Dedifferentiated amniotic fluid mesenchymal stem cell (primary cell): ENCODE measurements at regions not wholly inside any gene's neighbourhood (a gene's known extent, or its start where the extent isn't known, plus 50 kb on each side); places are given as distances from the start of the nearest gene placed in this dataset.

ENCODE experiments used
- DNase-seq: peaks from one replicate; pipeline ENCODE4 v3.0.0-alpha.2; 2016; ENCODE audit errors: extremely low spot score

DNA sequence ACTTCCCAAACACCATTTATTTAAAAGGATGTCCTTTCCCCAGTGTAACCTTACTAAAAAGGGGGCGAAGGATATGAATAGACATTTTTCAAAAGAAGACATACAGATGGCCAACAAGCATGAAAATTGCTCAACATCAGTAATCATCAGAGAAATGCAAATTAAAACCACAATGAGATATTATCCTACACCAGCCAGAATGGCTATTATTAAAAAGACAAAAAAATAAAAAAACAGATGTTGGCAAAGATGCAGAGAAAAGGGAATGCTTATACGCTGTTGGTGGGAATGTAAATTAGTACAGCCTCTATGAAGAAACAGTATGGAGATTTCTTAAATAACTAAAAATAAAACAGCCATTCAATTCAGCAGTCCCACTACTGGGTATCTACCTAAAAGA lies 142.3 kb upstream of the NT5C1B start:
- DNase-seq, result no peak

DNA sequence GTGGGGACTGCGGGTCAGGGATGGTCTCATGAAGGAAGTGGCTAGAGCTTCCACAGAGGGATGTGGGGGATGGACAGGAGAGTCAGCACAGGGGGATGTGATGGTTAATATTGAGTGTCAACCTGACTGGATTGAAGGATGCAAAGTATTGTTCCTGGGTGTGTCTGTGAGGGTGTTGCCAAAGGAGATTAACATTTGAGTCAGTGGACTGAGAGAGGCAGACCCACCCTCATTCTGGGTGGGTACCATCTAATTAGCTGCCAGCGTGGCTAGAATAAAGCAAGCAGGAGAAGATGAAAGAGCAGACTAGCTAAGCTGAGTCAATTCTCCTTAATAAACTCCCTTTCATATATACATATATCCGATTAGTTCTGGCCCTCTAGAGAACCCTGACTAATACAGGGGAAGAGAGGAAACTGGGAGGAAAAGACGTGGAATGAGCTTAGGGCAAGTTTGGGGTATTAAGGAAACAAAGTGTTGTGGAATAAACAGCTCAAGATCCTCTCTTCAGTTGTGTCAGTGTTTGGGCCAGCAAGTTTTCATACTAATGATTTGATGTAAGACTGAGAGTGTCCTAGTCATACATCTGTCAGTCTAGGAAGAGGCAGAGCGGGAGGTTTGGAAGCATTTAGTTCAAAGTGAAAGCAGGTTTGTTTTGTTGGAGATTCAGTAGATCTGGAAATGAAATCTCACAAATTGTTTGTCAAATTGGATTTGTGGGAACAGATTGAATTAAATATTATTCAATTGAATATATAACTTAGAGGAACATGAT lies 135.2 kb upstream of the NT5C1B start:
- DNase-seq, result no peak

DNA sequence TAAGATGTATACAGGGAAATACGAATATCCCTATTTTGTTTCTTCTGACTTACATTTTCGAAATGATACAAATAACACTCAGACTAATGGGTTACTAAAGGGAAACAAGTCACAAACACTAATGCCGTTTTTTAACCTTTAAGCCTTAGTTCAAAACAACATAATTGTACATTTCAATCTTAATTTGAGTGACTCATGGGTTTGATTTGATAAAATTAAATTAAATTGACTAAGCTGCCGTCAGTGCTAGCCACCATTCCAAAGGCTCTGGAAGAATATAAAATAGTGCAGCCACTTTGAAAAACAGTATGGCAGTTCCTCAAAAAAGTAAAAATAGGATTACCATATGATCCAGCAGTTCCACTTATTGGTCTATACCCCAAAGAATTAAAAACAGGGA lies 133.8 kb upstream of the NT5C1B start:
- DNase-seq, result no peak

DNA sequence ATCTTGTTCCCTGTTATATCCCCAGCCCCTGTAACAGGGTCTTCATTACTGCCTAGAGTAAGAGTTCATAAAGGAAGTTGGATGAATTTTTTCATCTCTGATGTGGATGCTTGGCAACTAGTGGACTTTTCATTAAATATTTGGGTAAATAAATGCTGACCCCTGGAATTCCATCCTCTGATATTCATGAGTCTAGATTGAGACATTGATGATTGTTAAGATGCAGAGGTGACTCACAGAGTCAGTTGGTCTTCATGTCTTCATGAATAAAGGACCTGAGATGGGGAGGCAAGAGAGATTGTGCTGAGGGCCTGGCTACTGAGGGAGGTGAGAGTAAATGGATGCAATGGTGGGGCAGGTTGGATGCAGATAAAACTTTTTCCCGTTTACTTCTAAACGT lies 132.7 kb upstream of the NT5C1B start:
- DNase-seq, result no peak

DNA sequence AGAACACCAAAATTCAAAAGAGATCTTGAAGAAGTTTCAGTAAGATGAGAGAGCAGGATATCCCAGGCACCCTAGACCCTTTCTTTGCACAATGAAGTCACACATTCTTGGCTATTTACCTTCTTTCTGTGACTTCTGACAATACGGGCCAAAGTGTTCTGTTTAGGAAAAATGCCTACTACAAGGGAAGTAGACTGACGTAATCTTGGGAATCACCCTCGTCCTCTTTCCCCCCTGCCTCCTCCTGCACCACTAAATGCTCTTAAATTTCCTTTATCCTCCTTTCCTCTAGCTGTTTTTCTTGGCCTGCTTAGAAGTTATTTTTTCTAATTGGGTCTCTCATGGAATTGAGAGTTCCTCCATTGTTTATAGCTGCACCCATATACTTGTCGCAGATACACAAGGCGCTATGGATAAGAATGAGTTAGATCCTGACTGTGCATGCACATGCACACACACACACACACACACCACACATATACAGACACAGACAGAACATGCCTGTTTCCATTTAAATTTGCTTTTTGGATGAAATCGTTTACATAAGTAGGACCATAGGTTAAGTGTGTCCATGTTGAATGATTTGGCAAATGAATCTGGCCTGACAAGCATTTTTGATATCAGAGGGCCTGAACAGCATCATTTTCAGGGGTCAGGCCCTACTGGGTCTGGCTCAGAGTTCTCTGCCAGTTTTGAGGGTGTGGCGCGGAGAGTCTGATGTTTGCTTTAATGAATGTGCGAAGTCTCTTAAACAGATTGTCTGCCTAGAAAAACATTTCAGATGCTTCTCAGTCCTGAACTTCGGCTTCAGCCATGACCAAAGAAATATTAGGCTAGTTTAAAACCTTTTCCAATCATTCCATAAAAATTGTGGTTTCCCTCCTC lies 131.9 kb upstream of the NT5C1B start:
- DNase-seq, result no peak

DNA sequence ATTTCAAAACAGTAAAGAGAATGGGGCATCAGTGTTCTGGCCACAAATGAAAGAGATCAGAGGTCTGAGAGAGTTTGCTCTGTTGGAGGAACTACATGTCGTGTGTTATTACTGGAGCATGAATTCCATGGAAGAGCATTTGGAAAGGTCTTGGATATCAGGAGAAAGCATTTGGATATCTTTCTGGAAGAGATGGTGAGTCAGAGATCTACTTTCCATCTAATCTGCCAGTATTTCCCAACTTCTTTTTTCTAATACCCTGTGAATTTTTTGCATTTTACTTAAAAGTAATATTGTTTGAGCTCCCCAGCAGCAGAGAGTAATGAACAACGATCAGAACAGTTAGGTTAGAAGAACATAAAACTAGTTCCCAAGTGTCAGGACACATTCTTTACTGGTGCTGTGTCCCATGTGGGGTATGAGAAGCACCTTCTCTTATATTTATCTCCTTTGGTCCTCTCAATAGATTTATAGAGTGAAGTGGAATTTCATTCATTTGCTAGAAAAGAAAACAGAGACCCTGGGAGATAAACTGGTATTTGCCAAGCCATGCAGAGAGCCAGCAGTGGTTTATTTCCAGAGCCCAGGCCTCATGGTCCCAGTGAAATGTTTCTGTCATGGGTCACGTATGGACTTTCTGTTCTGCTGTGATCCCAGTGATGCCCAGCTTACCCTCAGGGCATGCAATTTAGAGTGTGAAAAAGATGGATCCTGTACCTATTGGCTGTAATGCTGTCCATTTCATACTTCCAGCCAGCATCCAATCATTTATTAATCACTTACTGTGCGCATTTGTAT lies 130.8 kb upstream of the NT5C1B start:
- DNase-seq, result peak; percentile 72

DNA sequence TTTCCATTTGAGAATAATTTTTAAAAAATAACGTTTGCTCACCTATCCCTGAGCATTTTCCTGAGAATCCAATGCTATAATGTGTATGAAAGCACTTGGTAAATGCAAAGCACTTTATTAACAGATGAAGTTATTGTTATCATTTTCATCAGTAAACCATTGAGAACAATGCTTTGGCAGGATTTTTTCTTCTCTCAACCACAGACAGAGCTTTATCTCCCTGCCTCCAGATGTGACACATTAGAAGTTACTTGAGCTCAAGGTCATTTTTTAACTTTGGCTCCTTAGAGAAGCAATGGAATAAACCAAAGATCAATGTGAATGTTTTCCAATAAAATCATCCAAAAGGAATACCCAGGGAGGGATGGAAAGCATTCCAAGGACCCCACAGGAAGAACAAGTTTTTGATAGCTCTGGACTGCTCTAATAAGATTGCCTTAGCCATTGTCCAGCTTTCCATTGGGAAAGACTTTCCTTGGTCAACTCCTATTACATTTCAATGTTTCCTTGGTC lies 118.9 kb upstream of the NT5C1B start:
- DNase-seq, result no peak

DNA sequence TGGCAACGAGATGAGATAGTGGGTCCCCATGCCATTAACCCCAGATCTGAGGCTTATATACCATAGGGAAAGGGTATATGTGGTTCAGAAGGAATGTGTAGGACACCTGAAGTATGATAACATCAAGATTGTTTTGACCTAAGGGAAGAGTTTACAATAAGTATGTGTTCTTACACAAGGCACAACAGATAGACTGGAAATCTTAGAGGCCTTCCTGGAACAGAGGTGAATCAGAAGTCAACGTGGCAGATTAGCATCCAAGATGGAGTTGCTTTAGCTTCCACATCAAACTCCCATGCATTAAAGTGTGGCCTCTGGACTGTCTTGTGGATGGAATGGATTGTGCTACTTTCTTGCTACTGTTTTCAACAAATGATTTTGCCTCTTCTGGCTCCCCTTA lies 116.6 kb upstream of the NT5C1B start:
- no peak for DNase-seq

DNA sequence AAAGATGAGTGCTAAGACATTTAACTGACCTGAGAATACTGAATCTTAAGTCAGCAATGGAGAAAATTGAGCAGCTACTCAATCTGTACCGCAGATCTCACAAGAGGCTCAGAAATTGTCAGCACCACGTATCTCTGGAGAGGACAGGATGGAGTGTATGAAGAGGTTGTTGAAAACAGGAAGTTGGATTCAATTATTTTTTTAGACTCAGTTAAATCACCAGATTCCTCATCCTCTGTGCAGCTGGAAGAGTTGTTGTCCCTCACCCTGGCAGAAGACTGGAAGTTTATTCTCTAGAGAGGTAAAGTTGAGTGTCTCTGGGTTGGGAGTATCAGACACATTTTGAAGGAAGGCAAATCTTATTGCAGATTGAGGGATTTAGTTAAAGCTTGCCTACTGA lies 114.9 kb upstream of the NT5C1B start:
- DNase-seq, result no peak

DNA sequence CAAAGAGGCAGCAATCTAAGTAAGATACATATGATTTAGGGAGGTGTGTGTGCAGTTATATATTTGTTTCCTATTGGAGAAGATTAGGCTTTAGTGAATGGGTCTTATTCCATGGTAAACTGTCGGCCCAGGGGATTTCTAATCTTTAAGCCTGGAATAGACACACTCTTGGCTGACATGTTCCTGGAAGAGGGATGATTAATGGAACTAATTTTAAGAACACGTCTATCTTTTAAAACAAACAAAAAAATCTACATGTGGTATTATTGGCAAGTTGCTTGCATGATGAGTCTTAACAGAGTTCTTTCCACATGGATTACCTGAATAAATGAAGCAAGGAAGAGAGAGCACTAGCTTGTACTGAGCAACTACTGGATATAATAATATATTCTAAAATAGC lies 114.2 kb upstream of the NT5C1B start:
- no peak for DNase-seq

DNA sequence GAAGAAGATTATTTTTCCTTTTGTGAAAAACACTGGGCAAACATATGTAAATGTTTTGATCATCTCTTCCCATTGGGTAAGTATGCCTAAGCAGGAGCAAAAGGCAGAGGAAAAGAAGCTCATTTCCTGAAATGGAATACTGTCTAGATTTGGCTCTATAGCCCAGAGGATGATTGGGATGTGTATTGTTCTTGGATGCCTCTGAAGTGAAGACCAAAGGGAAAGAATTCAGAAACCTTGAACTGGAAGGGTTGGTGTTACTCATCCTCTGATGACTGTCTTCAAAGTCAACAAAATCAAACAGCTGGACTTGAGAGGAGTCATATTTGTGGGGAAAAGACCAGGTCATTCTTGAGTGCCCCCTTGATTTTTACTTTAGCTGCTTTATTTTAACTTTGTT lies 112.6 kb upstream of the NT5C1B start:
- DNase-seq, result no peak

DNA sequence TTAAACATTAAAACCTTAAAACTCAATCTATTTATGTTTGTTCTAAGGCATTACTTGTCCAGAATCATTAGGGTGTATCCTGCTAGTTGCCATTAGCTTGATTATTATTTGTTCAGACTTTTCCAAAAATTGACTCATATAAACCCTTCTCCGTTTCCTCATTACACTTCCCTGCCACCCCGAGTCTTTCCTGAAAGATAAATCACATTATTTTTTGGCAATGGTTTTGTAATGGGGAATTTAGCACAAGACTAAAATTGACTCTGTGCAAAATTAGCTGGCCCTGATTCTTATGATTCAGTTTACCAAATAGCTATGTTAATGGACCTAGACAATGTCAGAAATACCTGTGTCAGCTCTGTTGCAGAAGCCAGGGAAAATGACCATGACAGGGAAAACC lies 112.2 kb upstream of the NT5C1B start:
- no peak for DNase-seq

DNA sequence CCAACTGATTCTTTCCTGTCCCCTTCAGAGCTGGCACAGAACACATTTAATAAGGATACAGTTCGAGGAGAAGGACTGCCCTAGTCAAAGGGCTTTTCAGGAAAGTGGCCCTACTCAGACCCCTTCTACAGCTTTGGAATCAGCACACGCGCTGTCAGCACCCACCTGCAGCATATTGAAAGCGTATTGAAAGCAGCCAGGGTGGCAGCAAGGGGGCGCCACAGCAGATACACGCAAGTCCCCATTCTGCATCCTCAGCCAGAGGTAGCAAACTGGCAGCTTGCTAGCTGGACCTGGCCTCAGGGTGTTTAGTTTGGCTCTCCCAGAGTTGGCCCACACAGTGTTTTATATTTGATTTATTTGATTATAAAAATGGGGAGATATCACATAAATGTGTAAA lies 101.0 kb upstream of the NT5C1B start:
- no peak for DNase-seq

DNA sequence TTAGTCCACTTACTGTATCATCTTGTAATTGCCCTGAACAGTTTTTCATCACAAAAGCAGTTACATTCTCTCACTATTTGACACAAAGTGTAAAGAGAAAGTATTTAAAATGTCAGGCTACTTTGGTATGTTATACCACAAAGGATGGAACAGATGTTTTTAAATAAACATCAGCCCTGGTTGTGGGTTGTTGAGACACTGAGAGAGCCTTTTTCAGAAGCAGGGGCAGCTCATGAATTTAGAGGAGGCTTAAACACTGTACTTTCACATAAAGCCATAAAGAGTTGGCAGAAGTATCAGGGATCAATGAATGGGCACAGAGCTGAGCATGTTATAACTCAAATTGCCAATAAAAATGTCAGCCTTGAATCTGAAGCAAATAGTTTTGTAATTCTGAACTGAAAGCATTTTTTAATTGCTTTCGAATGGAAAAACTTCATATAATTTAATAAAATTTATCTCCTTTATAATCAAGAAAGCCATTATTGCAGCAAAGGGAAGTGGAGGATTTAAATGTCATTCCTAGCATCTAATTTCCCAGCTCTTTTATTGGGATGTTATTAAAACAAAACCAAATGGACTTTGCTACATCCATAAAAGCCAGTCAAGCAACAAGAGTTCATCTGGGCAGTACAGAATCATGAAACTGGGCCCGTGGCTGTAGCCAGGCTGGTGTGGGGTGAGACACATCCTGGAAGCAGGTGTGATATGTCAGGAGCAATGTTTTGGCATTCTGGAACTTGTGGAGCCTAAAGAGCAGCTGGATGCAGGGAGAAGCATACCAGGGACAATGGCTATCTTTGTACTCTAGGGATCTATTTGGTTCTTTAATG lies 95.1 kb upstream of the NT5C1B start:
- no peak for DNase-seq

DNA sequence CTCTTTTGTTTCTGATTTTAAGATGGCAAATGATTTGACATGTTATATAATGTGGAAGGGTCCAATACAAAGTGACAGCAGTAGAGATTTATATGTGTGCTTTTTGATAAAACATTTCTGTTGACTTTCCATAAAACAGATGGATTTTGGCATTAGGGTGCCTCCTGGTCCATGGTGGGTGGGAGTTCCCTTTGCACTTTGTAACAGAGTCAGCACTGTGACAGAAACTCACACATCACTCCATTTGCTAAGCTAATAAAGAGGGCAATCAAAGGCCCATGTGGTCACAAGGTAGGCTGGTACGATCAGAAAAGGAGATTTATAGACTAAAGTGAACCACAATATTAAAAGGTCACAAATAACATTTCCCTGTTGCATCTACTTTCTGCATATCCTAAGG lies 93.3 kb upstream of the NT5C1B start:
- DNase-seq, result no peak

DNA sequence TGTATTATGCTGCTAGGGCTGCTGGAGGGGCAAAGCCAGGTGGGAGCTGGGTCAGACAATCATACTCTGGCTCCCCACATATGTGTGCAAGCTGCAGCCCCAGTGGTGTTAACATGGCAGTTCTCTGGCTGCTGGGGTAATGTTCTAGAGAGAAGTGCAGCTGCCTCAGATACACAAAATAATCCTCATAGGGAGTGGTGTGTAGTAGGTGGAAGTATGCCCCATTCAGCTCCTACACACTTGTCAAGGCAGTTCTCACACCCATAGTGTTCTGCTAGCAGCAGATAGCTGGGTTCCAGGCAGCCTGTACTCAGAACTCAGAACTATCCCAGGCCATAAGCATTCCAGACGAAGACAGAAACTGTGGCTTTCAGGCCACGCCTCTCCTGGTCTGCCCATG lies 87.9 kb upstream of the NT5C1B start:
- no peak for DNase-seq

DNA sequence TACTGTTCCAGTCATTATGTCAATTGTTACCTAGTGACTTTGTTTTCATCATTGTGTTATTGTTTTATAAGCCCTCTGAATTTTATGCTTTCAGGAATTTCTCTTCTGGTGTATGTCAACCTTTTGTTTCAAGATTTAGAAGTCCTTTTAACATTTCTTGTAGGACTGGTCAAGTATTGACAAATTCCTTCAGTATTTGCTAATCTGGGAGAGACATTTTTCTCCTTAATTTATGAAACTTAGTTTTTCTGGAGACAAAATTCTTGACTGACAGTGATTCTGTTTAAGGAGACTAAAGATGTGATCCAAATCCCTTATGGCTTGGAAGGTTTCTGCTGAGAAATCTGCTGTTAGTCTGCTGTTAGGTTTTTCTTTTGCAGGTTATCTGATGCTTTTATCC lies 84.9 kb upstream of the NT5C1B start:
- DNase-seq, result no peak

DNA sequence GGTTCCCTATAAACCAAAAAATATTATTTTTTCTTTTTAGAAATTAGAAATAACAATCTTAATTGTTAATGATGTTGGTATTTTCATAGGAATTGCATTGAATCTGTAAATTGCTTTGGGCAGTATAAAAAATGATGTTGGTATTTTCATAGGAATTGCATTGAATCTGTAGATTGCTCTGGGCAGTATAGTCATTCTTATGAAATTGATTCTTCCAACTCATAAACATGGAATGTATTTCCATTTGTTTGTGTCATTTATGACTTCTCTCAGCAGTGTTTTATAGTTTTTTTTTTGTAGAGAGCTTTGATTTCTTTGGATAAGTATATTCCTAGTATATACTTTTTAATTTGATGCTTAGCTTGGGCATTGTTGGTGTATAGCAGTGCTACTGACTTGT lies 82.0 kb upstream of the NT5C1B start:
- DNase-seq, result no peak

DNA sequence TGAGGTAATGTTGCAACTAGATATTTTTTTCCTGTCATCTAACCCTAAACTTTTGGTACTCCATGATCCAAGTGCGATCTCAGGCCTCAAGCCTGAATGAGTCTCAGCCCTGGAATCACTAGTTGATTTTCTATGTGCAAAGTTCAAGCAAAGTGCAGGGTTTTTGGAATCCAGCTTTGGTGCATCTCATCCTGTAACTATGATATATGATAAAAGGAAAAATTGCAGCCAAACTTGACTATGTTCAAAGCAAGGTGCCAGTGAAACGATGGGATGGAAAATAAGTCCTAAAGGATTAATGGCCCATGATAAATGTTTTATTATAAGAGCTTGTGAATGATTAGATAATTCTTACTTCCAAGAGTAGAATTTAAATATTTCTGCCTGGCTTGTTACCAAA lies 78.9 kb upstream of the NT5C1B start:
- no peak for DNase-seq

DNA sequence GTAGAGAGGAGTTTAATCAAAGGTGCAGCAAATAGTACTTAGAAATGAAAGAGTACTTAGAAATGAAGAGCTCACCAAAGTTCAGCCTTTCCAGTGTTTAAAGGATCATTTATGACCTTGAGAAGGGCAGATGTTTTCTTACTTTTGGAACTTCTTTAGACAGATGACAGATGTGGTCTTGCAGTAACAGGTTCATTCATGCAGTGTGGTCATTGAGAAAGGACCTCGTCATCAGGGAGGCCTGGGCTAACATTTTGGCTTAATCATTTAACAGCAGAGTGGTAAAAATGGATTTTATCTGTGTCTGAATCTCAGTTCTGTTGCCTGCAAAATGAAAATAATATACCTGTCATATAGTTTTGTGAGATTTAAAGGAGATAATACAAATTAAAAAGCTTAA lies 75.1 kb upstream of the NT5C1B start:
- no peak for DNase-seq

DNA sequence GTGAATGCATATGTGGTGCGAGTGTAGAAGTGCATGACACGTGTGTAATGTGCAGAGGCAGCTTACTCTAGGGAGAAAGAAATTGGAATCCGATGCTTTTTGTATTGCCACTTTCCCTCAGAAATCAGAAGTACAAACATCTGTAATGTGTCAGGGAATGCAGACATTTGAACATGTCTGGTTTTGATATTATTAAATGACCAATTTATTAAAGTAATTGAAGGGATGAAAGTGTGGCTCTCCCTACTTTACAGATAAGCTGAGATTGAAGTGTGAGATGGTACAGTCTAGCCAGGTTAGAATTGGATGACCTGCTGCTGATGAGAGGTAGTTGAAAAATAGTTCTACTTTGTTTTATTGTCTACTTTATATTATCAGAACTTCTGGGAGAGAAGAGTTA lies 74.5 kb upstream of the NT5C1B start:
- DNase-seq, result no peak
